C4-2B (cell line): ENCODE measurements at regions not wholly inside any gene's neighbourhood (a gene's known extent, or its start where the extent isn't known, plus 50 kb on each side); places are given as distances from the start of the nearest gene placed in this dataset.

Experiments used
- H3K27ac ChIP-seq: fragments of 450-650 bp; 2 replicates; pipeline ENCODE4 v1.5.1; 2017
- ZFX ChIP-seq: fragments of 450-650 bp; IDR thresholded peaks from 2 replicates; pipeline ENCODE4 v1.6.1; 2017
- TF ChIP-seq, protein P1 (sequence below): fragments of 450-650 bp; conservative IDR thresholded peaks from 2 replicates; pipeline ENCODE4 v1.5.1; 2017; ENCODE audit warnings: mild to moderate bottlenecking

DNA sequence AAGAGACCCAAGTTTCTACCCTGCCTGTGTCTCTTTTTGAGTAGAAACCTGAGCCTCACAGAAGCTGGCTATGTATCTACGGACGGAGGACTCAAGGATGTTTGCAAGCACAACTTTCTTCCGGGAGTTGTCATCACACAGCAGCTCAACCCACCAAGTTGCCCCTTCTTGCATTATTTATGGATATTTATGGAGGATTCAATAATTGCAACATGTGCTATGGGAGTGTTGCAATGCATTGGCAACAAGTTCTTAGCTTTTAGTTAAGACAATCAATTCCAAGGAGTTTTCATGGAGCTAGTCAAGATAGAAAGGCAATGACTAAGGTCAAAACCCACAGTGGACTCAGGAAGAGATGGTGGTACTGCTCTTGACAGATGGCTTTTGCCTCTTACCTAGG lies 336.9 kb downstream of the ENC1 start:
- TF ChIP-seq, protein P1, sequence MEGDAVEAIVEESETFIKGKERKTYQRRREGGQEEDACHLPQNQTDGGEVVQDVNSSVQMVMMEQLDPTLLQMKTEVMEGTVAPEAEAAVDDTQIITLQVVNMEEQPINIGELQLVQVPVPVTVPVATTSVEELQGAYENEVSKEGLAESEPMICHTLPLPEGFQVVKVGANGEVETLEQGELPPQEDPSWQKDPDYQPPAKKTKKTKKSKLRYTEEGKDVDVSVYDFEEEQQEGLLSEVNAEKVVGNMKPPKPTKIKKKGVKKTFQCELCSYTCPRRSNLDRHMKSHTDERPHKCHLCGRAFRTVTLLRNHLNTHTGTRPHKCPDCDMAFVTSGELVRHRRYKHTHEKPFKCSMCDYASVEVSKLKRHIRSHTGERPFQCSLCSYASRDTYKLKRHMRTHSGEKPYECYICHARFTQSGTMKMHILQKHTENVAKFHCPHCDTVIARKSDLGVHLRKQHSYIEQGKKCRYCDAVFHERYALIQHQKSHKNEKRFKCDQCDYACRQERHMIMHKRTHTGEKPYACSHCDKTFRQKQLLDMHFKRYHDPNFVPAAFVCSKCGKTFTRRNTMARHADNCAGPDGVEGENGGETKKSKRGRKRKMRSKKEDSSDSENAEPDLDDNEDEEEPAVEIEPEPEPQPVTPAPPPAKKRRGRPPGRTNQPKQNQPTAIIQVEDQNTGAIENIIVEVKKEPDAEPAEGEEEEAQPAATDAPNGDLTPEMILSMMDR: no peak
- no peak for TF ChIP-seq ZFX
- H3K27ac ChIP-seq: no peak overlapping the region

DNA sequence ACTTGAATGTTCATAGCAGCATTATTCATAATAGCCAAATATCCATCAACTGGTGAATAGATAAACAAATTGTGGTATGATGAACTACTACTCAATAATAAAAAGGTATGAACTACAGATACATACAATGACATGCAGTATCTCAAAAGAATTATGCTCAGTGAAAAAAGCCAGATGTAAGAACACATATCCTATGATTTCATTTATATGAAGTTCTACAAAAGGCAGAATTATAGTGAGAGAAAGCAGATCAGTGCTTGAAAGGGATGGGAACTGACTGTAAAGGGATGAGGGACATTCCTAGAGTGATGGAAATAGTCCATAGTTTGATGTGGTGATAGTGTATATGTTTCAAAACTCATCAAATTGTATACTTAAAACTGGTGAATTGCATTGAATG lies 339.0 kb downstream of the ENC1 start:
- no peak overlapping the region for H3K27ac ChIP-seq
- TF ChIP-seq ZFX: no peak
- TF ChIP-seq, protein P1: no peak

DNA sequence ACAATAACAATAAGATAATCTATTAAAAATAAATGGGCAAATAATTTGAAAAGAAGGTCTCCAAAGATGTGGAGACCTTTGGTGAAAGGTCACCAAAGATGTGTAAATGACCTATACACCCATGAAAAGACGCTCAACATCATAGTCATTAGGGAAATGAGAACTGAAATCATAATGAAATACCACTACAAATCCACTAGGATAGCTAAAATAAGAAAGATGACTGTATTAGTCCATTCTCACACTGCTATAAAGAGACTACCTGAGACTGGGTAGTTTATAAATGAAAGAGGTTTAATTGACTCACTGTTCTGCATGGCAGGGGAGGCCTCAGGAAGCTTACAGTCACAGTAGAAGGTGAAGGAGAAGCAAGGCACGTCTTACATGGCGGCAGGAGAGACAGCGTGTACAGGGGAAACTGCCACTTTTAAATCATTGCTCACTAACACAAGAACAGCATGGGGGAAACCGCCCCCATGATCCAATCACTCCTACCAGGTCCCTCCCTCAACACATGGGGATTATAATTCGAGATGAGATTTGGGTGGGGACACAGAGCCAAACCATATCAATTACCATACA lies 339.6 kb downstream of the ENC1 start:
- no peak overlapping the region for H3K27ac ChIP-seq
- no peak for TF ChIP-seq ZFX
- TF ChIP-seq, protein P1: no peak

DNA sequence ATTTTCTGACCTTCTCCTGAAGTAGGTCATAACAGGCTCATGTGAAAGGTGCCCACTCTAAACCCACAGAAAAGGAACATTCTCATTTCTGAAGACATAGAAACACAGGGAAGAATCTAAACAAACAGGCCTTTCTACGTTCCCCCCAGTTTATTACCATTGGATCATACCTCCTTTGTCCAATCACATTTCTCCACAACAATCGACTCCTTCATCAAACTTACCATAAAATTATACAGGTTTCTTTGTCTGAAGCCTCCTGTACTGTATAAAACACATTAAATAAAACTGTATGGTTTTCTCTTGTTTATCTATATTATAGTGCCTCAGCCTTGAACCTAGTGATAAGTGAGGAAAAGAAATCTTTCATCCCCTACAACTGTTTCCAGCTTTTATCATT lies 340.7 kb downstream of the ENC1 start:
- H3K27ac ChIP-seq: no peak overlapping the region
- TF ChIP-seq ZFX: no peak
- TF ChIP-seq, protein P1: no peak

DNA sequence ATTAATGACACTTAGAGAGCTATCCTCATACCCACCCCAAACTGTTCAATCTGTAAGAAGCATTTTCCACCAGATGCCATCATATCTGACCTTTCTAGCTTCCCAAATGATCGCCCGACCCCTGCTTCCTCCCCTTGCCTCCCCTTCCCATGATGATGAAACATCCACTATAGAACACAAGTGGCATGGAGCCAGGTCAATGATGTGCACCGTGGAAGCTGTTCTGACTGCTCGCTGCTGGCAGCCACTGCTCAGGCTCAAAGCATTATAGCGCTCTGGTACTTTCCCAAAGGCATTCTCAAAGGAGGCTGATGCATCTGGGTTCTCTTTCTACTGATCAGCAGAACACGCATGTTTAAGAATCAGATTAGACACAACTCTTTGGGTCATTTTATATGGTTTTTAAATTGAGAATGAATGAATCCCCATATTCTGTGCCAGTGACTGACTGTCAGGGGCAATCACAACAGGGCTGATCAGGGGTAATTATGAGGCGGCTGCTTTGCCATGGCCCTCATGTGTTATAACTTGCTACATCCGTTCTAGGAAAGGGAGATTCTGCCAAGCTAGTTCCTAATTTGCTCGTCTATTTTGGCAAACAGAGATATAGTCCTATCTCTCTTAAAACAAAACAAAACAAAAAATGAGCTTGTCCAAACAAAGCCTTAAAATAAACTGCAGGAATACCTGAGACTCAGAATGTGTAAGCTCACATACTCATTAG lies 343.7 kb downstream of the ENC1 start:
- no peak for TF ChIP-seq ZFX
- TF ChIP-seq, protein P1: no peak
- H3K27ac ChIP-seq: no peak overlapping the region

DNA sequence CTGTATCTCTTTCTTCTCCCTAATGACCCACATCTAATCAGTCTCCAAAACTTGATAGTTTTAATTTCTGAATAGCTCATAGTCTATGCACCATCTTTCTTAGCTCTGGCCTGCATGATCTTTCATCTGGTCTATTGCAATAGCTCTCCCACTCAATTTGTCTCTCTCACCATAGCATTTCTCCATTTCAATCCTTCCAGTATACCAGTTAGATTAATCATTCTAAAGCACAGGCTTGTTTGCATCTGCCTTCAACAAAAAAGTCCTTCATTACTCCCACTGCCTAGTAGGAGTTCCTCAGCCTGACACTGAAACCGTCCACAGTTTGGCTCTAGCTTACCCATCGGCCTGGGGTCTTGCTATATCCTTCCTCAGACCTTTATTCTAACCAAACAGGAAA lies 344.9 kb downstream of the ENC1 start:
- TF ChIP-seq ZFX: no peak
- TF ChIP-seq, protein P1: no peak
- H3K27ac ChIP-seq: no peak overlapping the region

DNA sequence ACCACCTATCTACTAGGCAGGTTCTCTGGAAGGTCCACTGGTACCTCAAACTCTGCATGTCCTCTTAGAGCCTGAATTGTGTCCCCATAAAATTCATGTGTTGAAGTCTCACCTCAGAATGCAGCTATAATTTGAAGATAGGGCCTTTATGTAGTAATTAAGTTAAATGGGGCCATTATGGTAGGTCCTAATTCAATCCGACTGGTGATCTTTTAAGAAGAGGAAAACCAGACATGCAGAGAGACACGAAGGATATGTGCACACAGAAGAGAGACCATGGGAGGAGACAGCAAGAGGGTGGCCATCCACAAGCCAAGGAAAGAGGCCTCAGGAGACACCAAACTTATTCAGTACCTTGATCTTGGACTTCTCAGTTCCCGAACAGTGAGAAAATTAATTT lies 345.4 kb downstream of the ENC1 start:
- no peak overlapping the region for H3K27ac ChIP-seq
- TF ChIP-seq ZFX: no peak
- TF ChIP-seq, protein P1: no peak
